HG02885 (cell line): ENCODE measurements at regions not wholly inside any gene's neighbourhood (a gene's known extent, or its start where the extent isn't known, plus 50 kb on each side); places are given as distances from the start of the nearest gene placed in this dataset.

ENCODE experiments used
- ATAC-seq: cut with Tn5 transposase; IDR thresholded peaks from one replicate; pipeline ENCODE4 v1.9.1; 2021; ENCODE audit warnings: mild to moderate bottlenecking; ENCODE audit not compliant: unreplicated experiment, poor library complexity

- ATAC-seq, result no peak
Measured at GRCh38 chr6:145017051-145017450, 718.3 kb downstream of the EPM2A start.

DNA sequence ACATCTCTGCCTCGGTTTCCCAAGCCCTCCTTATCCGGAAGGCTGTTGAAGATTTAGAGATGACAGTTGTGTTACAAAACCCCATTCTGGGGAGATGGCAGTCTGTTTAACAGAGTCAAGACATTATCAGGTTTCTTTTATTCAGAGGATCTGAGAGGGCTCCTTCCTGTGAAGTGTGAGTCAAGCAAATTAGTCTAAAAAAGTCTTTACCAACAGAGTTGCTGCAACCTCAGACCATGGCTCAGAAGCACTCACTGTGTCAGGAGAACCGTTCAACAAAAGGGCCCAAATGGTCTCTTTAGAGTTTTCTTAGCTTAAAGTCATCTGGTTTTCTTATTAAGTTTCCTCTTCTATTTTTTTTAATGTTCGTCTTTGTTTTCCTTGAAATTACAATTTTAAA, 717.8 kb downstream of the EPM2A start:
- ATAC-seq, result no peak

GRCh38 chr6:145018027-145018426, 717.3 kb downstream of the EPM2A start:
- ATAC-seq, result no peak

DNA sequence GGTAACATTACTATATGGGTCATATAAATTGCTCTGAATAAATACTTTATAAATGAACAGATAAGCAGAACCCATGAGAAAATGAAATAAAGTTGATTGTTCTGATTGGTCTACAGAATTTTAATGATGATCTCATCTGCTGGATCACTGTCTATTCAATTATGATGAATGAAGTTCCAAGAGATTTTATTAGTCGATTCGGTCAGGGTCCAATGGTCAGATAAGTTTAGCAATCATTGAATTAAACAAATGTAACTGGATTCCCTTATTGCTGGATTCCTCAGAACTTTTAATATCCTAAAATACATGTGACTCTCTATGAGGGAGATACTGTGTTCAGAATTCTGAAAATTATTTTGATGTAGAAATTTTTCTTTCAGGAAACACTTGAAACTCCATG, 715.2 kb downstream of the EPM2A start:
- no peak for ATAC-seq

- no peak for ATAC-seq
Measured at GRCh38 chr6:145020543-145020942, 714.8 kb downstream of the EPM2A start.

DNA sequence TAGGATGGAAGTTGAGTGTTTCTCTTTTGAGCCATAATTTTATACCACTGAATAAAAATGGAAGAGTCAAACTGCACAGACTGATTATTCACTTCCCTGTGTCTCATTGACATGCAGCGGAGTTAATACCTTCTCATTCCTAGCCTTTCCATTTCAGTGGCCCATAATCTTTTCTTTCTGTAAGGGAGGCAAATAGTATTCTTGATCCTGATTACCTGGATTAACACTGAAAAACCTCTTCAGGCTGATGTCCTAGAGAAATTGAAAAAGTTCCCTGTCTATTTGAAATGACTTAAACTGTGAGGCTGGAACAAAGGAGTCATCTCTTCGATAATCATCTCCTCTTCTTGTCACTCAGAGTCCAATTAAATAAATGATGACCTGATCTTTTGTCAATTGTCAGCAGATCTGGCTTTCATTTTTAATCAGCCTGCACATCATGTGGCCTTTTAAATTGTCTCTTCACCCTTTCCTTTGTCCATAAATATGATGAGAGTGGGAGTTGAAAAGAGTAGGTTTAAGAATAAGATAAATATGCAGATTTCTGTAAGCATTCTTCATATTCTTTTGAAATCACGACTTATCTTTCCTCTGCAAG, 713.0 kb downstream of the EPM2A start:
- ATAC-seq, result no peak

GRCh38 chr6:145023116-145023726, 712.1 kb downstream of the EPM2A start:
- no peak for ATAC-seq

GRCh38 chr6:145025488-145025887, 709.8 kb downstream of the EPM2A start:
- ATAC-seq, result no peak

GRCh38 chr6:145026267-145026679, 709.0 kb downstream of the EPM2A start:
- no peak for ATAC-seq

GRCh38 chr6:145028144-145028818, 707.0 kb downstream of the EPM2A start:
- ATAC-seq, result peak; percentile 80

GRCh38 chr6:145031001-145031400, 704.3 kb downstream of the EPM2A start:
- no peak for ATAC-seq

GRCh38 chr6:145031962-145032361, 703.4 kb downstream of the EPM2A start:
- ATAC-seq, result peak; percentile 59

- ATAC-seq, result no peak
Measured at GRCh38 chr6:145032562-145033145, 702.7 kb downstream of the EPM2A start.

- no peak for ATAC-seq
Measured at GRCh38 chr6:145034664-145035063, 700.7 kb downstream of the EPM2A start.

DNA sequence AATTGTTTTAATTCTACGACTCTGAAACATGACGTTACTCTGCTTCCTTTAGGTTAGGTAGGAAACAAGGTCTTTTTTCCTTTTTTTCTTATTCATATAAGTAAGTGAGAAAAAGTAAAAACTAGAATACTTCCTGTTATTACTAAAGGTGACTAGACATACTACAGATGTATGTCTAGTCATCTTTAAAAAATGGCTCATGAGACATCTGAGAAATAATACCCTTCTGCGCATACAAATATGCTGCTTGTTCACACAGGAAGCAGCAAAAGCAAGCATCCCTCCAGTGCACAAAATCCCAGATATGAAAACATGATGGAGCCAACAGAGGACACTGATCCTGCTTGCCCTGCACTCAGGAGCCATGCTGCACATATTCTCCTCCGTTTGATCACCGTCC, 699.1 kb downstream of the EPM2A start:
- ATAC-seq, result no peak

DNA sequence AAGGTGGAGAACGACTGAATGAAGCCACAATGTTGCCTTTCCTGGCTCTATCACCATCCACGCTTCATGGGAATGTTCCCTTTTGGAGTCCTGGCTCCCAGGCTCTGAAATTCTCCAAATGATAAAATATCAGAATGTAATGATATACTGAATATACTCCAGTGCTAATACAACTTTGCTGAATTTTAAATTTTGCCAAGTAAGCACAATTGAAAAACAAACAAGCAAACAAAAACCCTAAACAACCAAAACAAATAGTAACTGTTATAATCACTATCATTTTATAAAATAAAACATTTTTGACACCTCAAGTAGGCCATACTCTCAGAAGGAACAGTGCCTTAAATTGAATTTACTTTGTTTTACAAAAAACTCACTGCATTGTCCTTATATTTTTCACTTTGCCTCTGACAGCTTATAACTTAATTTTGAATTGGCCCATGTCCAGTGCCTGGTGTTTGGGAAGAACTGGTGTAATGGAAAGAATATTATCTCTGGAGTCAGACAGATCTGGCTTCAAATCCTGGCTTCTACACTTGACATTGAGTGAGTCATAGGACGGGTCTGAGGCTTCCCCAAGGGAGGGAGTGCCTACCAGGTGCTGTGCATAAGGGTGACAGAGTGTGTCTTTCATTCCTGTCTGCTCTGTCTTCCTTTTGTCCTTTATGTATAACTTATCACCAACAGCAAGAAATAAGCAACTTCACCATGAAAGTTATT, 698.3 kb downstream of the EPM2A start:
- no peak for ATAC-seq

GRCh38 chr6:145042559-145042958, 692.8 kb downstream of the EPM2A start:
- ATAC-seq, result no peak

DNA sequence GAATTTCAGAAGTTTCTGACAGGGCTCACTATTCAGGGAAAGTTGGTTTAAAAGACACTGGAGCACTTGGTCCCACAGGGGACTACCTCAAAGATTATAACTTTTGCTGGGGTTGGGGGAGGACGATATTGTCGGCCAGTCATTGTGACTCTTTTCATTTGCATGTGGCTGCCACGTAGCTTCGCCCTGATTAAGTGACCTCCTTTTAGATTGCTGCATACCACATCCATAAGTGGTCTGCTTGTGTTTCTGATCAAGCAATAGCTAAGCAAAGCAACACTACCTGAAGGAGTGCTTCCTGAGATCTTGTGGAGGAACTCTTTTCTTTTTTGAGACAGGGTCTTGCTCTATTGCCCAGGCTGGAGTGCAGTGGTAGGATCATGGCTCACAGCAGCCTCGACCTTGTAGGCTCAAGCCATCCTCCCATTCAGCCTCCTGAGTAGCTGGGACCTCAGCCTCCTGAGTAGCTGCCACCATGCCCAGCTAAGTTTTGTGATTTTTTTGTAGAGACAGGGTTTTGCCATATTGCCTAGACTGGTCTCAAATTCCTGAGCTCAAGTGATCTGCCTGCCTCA, 691.3 kb downstream of the EPM2A start:
- no peak for ATAC-seq

DNA sequence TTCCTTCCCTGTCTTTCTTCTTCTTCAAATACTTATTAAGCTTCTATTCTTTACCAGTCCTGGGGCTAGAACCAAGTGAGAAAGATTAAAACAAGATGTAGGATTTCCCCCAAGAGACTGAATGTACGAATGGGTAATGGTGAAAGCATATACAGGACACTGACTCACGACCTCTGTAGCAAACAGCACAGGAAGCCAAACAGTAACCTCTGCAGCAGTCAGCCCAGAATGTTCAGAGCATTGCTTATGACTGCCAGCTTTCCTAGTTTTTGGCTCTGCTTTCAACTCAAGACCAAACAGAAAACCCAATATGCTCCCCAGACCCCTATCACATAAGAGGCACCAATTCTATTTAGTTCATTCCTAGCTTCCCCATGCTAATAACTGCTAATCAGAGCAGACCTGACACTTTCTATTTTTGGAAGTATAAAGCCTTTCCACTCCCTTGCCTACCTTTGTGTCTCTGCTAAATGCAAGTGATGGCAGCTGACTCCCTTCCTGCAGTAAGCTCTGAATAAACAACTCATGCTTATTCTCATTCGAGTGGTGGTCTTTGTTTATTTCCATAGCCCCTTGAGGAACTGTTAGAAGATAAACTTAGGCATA, 690.6 kb downstream of the EPM2A start:
- no peak for ATAC-seq

GRCh38 chr6:145045582-145045981, 689.7 kb downstream of the EPM2A start:
- ATAC-seq, result no peak
